Glomerular visceral epithelial cell (primary cell): ENCODE measurements at regions not wholly inside any gene's neighbourhood (a gene's known extent, or its start where the extent isn't known, plus 50 kb on each side); places are given as distances from the start of the nearest gene placed in this dataset.
A peak's percentile ranks its signal among the peaks of the same experiment; 100 is the strongest.

ENCODE experiments used
- DNase-seq: peaks from one replicate; pipeline ENCODE4 v3.0.0-alpha.2; 2016; ENCODE audit errors: extremely low spot score

GRCh38 chr13:73625562-73626339 lies 508.5 kb downstream of the KLF12 start:
- DNase-seq: no peak

GRCh38 chr13:73623281-73623680 lies 510.9 kb downstream of the KLF12 start:
- no peak for DNase-seq

GRCh38 chr13:73622381-73622780 lies 511.8 kb downstream of the KLF12 start:
- DNase-seq: no peak

GRCh38 chr13:73618275-73618865 lies 515.8 kb downstream of the KLF12 start:
- peak; percentile 4 for DNase-seq

GRCh38 chr13:73616861-73617260 lies 517.3 kb downstream of the KLF12 start:
- DNase-seq: no peak

GRCh38 chr13:73610799-73611592 lies 523.2 kb downstream of the KLF12 start:
- DNase-seq: no peak

GRCh38 chr13:73608711-73609485 lies 525.3 kb downstream of the KLF12 start:
- DNase-seq: no peak

GRCh38 chr13:73608157-73608516 lies 526.1 kb downstream of the KLF12 start:
- no peak for DNase-seq

GRCh38 chr13:73607489-73608156 lies 526.6 kb downstream of the KLF12 start:
- no peak for DNase-seq

GRCh38 chr13:73603646-73604045 lies 530.6 kb downstream of the KLF12 start:
- DNase-seq: no peak

GRCh38 chr13:73602295-73602694 lies 531.9 kb downstream of the KLF12 start:
- no peak for DNase-seq

GRCh38 chr13:73601708-73602107 lies 532.5 kb downstream of the KLF12 start:
- DNase-seq: no peak

GRCh38 chr13:73599232-73600128 lies 534.7 kb downstream of the KLF12 start:
- DNase-seq: no peak

- DNase-seq: no peak
Observed at GRCh38 chr13:73598020-73598712, 536.0 kb downstream of the KLF12 start.

- DNase-seq: no peak
Observed at GRCh38 chr13:73596382-73596781, 537.6 kb downstream of the KLF5 start.

- DNase-seq: no peak
Observed at GRCh38 chr13:73593199-73593765, 534.5 kb downstream of the KLF5 start.

GRCh38 chr13:73591861-73592260 lies 533.1 kb downstream of the KLF5 start:
- DNase-seq: no peak

- no peak for DNase-seq
Observed at GRCh38 chr13:73590795-73591194, 532.0 kb downstream of the KLF5 start.

GRCh38 chr13:73585236-73585635 lies 526.4 kb downstream of the KLF5 start:
- no peak for DNase-seq
